ENCODE measurements at regions not wholly inside any gene's neighbourhood (a gene's known extent, or its start where the extent isn't known, plus 50 kb on each side); places are given as distances from the start of the nearest gene placed in this dataset.

- TF ChIP-seq CTCF (IDR thresholded peaks at IDR 0.05) (no peak), POLR2AphosphoS5 (IDR thresholded peaks at IDR 0.05) (no peak), POLR2A (IDR thresholded peaks at IDR 0.05) (no peak)
Observed at GRCh38 chr16:63719926-63720325, 1401.9 kb downstream of the CDH11 start.

Measured in prostate gland (tissue), 2 donors.